Mammary epithelial cell (primary cell): ENCODE measurements at regions not wholly inside any gene's neighbourhood (a gene's known extent, or its start where the extent isn't known, plus 50 kb on each side); places are given as distances from the start of the nearest gene placed in this dataset.

Source experiments
- EZH2 ChIP-seq: IDR thresholded peaks from 2 replicates; pipeline ENCODE4 v1.6.1; 2012; ENCODE audit warnings: low read length, inconsistent platforms, borderline replicate concordance
- TF ChIP-seq, protein P1 (sequence below), 2 donors: IDR thresholded peaks in 1 of 2; conservative IDR thresholded peaks in 1 of 2; 2 replicates each; pipeline ENCODE4 v1.5.1; 2011 to 2012; ENCODE audit warnings: inconsistent platforms in 2 of 2, low read length in 2 of 2, mild to moderate bottlenecking in 2 of 2, control low read depth in 1 of 2, low read depth in 1 of 2; ENCODE audit not compliant: insufficient read depth in 1 of 2; ENCODE audit errors: extremely low read depth in 1 of 2

DNA sequence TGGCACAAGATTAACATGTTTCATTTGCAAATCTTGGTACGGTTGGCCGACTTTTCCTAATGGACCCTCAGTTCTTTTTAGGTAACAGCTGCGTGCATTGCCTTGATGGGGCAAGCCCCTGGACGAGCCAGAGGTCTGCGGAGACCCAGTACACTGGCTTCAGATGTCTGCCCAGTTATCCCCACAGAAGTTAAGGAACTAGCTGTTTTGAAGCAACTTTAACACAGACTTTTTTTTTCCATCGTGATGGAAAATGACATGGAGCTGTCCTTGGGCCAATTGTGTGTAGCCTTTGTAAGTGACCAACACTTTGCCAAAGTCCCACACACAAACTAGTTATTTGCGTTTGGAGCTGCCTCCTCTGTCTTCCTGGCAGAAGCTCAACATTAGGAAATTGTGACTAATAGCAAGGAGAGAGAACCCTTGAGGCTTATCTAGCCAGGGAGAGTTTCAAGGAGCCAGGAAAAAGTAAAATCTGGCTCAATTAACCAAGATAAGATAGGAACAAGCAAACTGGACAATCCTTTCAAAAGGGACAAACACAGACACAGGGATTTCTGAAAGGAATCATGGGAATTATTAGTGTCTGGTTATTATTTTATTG, 99.6 kb upstream of the BMPER start:
- TF ChIP-seq, protein P1, sequence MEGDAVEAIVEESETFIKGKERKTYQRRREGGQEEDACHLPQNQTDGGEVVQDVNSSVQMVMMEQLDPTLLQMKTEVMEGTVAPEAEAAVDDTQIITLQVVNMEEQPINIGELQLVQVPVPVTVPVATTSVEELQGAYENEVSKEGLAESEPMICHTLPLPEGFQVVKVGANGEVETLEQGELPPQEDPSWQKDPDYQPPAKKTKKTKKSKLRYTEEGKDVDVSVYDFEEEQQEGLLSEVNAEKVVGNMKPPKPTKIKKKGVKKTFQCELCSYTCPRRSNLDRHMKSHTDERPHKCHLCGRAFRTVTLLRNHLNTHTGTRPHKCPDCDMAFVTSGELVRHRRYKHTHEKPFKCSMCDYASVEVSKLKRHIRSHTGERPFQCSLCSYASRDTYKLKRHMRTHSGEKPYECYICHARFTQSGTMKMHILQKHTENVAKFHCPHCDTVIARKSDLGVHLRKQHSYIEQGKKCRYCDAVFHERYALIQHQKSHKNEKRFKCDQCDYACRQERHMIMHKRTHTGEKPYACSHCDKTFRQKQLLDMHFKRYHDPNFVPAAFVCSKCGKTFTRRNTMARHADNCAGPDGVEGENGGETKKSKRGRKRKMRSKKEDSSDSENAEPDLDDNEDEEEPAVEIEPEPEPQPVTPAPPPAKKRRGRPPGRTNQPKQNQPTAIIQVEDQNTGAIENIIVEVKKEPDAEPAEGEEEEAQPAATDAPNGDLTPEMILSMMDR (conservative IDR thresholded peaks at IDR 0.05 in 1 of 2, IDR thresholded peaks at IDR 0.05 in 1 of 2; ENCODE audit: extremely low read depth in 1 of 2, insufficient read depth in 1 of 2, low read depth in 1 of 2, low read length in 2 of 2): no peak
- no peak for TF ChIP-seq EZH2
